GM23338 (cell line): ENCODE measurements at regions not wholly inside any gene's neighbourhood (a gene's known extent, or its start where the extent isn't known, plus 50 kb on each side); places are given as distances from the start of the nearest gene placed in this dataset.

Source experiments
- EZH2 ChIP-seq: fragments of 200-600 bp; sonication (generic); IDR thresholded peaks from one replicate; pipeline ENCODE4 v1.8.0; 2017; ENCODE audit warnings: antibody characterized with exemption, mild to moderate bottlenecking, low read depth; ENCODE audit not compliant: unreplicated experiment
- EZH2phosphoT487 ChIP-seq: fragments of 200-600 bp; sonication (generic); IDR thresholded peaks from one replicate; pipeline ENCODE4 v1.8.1; 2018; ENCODE audit warnings: antibody characterized with exemption; ENCODE audit not compliant: unreplicated experiment
- POLR2AphosphoS5 ChIP-seq: IDR thresholded peaks from 2 replicates; pipeline ENCODE4 v1.6.1; 2016; ENCODE audit warnings: antibody characterized with exemption, low read depth
- REST ChIP-seq: IDR thresholded peaks from one replicate; pipeline ENCODE4 v1.6.1; 2018; ENCODE audit warnings: antibody characterized with exemption; ENCODE audit not compliant: unreplicated experiment
- TF ChIP-seq, protein P1 (sequence below), 2 experiments: fragments of 200-600 bp in 1 of 2; sonication (generic) in 1 of 2; conservative IDR thresholded peaks; 2 replicates each; pipeline versions ENCODE4 v1.5.1 to v1.6.1; 2016 to 2017; ENCODE audit warnings: antibody characterized with exemption in 2 of 2, low read depth in 2 of 2, mild to moderate bottlenecking in 2 of 2, moderate library complexity in 1 of 2

DNA sequence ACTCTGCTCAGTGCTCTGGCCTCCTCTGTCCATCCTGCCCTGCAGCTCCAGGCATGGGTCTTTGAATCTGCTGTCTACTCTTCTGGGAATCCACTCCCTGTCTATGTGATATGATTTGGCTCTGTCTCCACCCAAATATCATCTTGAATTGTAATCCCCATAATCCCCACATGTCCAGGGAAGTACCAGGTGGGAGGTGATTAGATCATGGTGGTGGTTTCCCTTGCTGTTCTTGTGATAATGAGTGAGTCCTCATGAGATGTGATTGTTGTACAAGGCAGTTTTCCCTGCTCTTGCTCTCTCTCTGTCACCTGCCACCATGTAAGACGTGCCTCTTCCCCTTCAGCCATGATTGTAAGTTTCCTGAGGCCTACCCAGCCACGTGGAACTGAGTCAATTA is 881.8 kb upstream of the ID2 start:
- TF ChIP-seq, protein P1, sequence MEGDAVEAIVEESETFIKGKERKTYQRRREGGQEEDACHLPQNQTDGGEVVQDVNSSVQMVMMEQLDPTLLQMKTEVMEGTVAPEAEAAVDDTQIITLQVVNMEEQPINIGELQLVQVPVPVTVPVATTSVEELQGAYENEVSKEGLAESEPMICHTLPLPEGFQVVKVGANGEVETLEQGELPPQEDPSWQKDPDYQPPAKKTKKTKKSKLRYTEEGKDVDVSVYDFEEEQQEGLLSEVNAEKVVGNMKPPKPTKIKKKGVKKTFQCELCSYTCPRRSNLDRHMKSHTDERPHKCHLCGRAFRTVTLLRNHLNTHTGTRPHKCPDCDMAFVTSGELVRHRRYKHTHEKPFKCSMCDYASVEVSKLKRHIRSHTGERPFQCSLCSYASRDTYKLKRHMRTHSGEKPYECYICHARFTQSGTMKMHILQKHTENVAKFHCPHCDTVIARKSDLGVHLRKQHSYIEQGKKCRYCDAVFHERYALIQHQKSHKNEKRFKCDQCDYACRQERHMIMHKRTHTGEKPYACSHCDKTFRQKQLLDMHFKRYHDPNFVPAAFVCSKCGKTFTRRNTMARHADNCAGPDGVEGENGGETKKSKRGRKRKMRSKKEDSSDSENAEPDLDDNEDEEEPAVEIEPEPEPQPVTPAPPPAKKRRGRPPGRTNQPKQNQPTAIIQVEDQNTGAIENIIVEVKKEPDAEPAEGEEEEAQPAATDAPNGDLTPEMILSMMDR (conservative IDR thresholded peaks at IDR 0.05; ENCODE audit: low read depth in 2 of 2): no peak
- TF ChIP-seq REST: no peak
- TF ChIP-seq POLR2AphosphoS5: no peak
- no peak for TF ChIP-seq EZH2
- no peak for TF ChIP-seq EZH2phosphoT487
